K562 (cell line): ENCODE measurements at regions not wholly inside any gene's neighbourhood (a gene's known extent, or its start where the extent isn't known, plus 50 kb on each side); places are given as distances from the start of the nearest gene placed in this dataset.

Experiments
- ATAC-seq: fragments of 200-7000 bp; cut with Tn5 transposase; 3 replicates; pipeline ENCODE4 v1.9.1; 2020; ENCODE audit warnings: moderate library complexity
- BruUV-seq: library from RNA; stranded (reverse); fragments of 400-500 nt; replicated peaks from 2 replicates; lab custom pipeline; 2021; lab: Mats Ljungman, UMichigan
- CTCF ChIA-PET: fragments of 300-600 bp; formaldehyde crosslinking; extraction: SDS; loops from one replicate; lab custom pipeline; 2021; ENCODE audit warnings: low intra/inter-chr PET ratio; lab: Yijun Ruan, JAX
- POLR2A ChIA-PET: fragments of 300-600, 350-650 bp; sonication (Branson Sonifier 250); formaldehyde crosslinking; extraction: SDS; loops from one replicate; lab custom pipeline; 2021; ENCODE audit warnings: antibody characterized with exemption, inconsistent platforms; lab: Yijun Ruan, JAX
- DNase-seq, 4 experiments: peaks; one replicate each; pipeline versions ENCODE4 v3.0.0 to v3.0.0-alpha.2; 2011 to 2018; ENCODE audit warnings: low spot score in 3 of 4, mixed read lengths in 3 of 4; ENCODE audit errors: extremely low read depth in 1 of 4
- FAIRE-seq: peaks from 2 replicates; lab custom pipeline; 2011; peaks lifted over from hg19 to GRCh38; lab: Jason Lieb, UNC
- H2AFZ ChIP-seq: 2 replicates; pipeline ENCODE4 v1.6.0; 2011; ENCODE audit warnings: low read depth, low read length, control low read depth, inconsistent platforms
- H3K27ac ChIP-seq: fragments of 200-600 bp; 3 replicates; pipeline ENCODE4 v1.8.0; 2011; ENCODE audit warnings: low read depth, mild to moderate bottlenecking, control low read depth, inconsistent platforms, low read length, moderate library complexity, mixed read lengths; ENCODE audit errors: extremely low read depth
- H3K27me3 ChIP-seq, 2 experiments: fragments of 300-600 bp in 1 of 2; 2 replicates in 1 of 2; 3 replicates in 1 of 2; pipeline versions ENCODE4 v1.6.0 to v1.8.0; 2011; ENCODE audit warnings: inconsistent platforms in 2 of 2, low read length in 2 of 2, mild to moderate bottlenecking in 1 of 2, mixed read lengths in 1 of 2, moderate library complexity in 1 of 2; ENCODE audit not compliant: control insufficient read depth in 2 of 2, insufficient read depth in 2 of 2
- H3K36me3 ChIP-seq: fragments of 300-600 bp; 3 replicates; pipeline ENCODE4 v1.8.0; 2011; ENCODE audit warnings: mild to moderate bottlenecking, low read length, inconsistent platforms; ENCODE audit not compliant: control insufficient read depth, insufficient read depth
- H3K4me1 ChIP-seq, 2 experiments: fragments of 200-600 bp in 1 of 2; replicated peaks in 1 of 2; 2 replicates in 1 of 2; 3 replicates in 1 of 2; pipeline versions ENCODE4 v1.5.1 to v1.8.0; 2011; ENCODE audit warnings: inconsistent platforms in 2 of 2, low read length in 2 of 2, mild to moderate bottlenecking in 1 of 2, mixed read lengths in 1 of 2, moderate library complexity in 1 of 2; ENCODE audit not compliant: control insufficient read depth in 2 of 2, insufficient read depth in 2 of 2
- H3K4me2 ChIP-seq: 2 replicates; pipeline ENCODE4 v1.6.1; 2011; ENCODE audit warnings: low read length, control low read depth, inconsistent platforms, mixed read lengths; ENCODE audit not compliant: insufficient read depth
- H3K4me3 ChIP-seq: fragments of 200-600 bp; sonication (generic), shearing (Covaris generic); 2 replicates; pipeline ENCODE4 v1.5.1; 2016; ENCODE audit warnings: control low read depth, inconsistent platforms
- H3K79me2 ChIP-seq: fragments of 200-600 bp; 3 replicates; pipeline ENCODE4 v1.8.0; 2011; ENCODE audit warnings: low read length, inconsistent platforms; ENCODE audit not compliant: control insufficient read depth, insufficient read depth
- H3K9ac ChIP-seq, 2 experiments: 2 replicates each; pipeline versions ENCODE4 v1.6.0 to v1.6.1; 2011; ENCODE audit warnings: low read depth in 2 of 2, low read length in 2 of 2, control low read depth in 1 of 2, inconsistent platforms in 1 of 2, mild to moderate bottlenecking in 1 of 2, mixed read lengths in 1 of 2; ENCODE audit not compliant: insufficient read depth in 1 of 2
- H3K9me1 ChIP-seq: one replicate; pipeline ENCODE4 v1.6.0; 2011; ENCODE audit warnings: inconsistent platforms, mild to moderate bottlenecking, low read length, moderate library complexity; ENCODE audit not compliant: control insufficient read depth, insufficient read depth
- H3K9me3 ChIP-seq: replicated peaks from 2 replicates; pipeline ENCODE4 v1.5.1; 2011; ENCODE audit warnings: low read depth, low read length, inconsistent platforms; ENCODE audit not compliant: control insufficient read depth, insufficient read depth
- H4K20me1 ChIP-seq: replicated peaks from 2 replicates; pipeline ENCODE4 v1.6.1; 2011; ENCODE audit warnings: low read length, inconsistent platforms, mixed read lengths; ENCODE audit not compliant: control insufficient read depth, insufficient read depth
- ZNF318 ChIP-seq, 2 experiments: fragments of 450-650 bp; IDR thresholded peaks; 2 replicates each; pipeline ENCODE4 v1.6.1; 2016; ENCODE audit warnings: mild to moderate bottlenecking in 2 of 2, borderline replicate concordance in 1 of 2, low read depth in 1 of 2, moderate library complexity in 1 of 2
- WGBS: fragments of 100-300 bp; shearing (Covaris generic); methylation state at CpG from one replicate; pipeline ENCODE4 v1.1.6; 2016; ENCODE audit warnings: low coverage, mixed read lengths; ENCODE audit not compliant: insufficient coverage; ENCODE audit errors: missing lambda C conversion rate; 5-methylcytosine and 5-hydroxymethylcytosine counted together
- in situ Hi-C: fragments of 300-500 bp; cut with MboI; formaldehyde crosslinking; loops from 4 replicates; pipeline ENCODE4 v1.15.0; 2018; ENCODE audit warnings: inconsistent platforms, mixed read lengths
- intact Hi-C: fragments of 100-400 bp; cut with micrococcal nuclease; formaldehyde crosslinking; loops from 2 replicates; pipeline ENCODE4 v1.14.2; 2022
- TF ChIP-seq, protein P1 (sequence below): sonication (generic); formaldehyde crosslinking; IDR thresholded peaks from 2 replicates; pipeline ENCODE4 v1.8.0; 2022; ENCODE audit warnings: missing genetic modification reagents, mild to moderate bottlenecking, moderate library complexity, borderline replicate concordance

DNA sequence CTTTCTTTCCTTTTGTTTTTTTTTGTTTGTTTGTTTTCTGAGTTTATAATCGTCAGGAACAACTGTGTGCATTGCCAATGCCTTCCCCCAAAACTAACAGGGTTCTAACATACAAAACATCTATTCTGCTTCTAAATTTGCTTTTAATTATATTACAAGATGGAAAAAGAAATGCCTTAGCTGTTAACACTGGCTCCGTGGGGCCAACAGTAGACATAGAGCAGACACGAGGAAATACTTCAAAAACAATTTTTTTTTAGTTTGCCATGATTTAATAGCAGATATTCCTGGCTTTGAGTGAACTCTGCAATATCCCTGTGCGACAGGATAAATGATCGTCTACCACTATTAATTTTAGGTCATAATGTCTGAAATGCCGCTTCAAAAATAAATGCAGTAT, 153.3 kb upstream of the HNRNPA3 start:
- WGBS = under 1% methylated on average over 6 of the region's 6 CpGs
- CTCF ChIA-PET = no interaction called here

More for the DNA sequence above, 153.3 kb upstream of the HNRNPA3 start:
- TF ChIP-seq, protein P1, sequence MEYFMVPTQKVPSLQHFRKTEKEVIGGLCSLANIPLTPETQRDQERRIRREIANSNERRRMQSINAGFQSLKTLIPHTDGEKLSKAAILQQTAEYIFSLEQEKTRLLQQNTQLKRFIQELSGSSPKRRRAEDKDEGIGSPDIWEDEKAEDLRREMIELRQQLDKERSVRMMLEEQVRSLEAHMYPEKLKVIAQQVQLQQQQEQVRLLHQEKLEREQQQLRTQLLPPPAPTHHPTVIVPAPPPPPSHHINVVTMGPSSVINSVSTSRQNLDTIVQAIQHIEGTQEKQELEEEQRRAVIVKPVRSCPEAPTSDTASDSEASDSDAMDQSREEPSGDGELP (CRISPR knock-in tag) = no peak
- TF ChIP-seq ZNF318 (IDR thresholded peaks at IDR 0.05; ENCODE audit: borderline replicate concordance in 1 of 2, low read depth in 1 of 2) = no peak
- in situ Hi-C loops = no loop called here
- Histone ChIP-seq H4K20me1 (no peaks in the 10 kb centered on the region), H3K79me2 (no peaks in the 10 kb centered on the region), H3K27ac (no peak overlapping the region), H2AFZ (no peak overlapping the region), H3K4me3 (no peak overlapping the region), H3K9ac (no peak overlapping the region), H3K9me1 (no peaks in the 10 kb centered on the region), H3K36me3 (no peaks in the 10 kb centered on the region), H3K4me1 (no peaks in the 10 kb centered on the region), H3K4me2 (no peak overlapping the region), H3K9me3 (no peaks in the 10 kb centered on the region), H3K27me3 (peaks cover 7 to 16% of the 10 kb centered on the region in 2 experiments; a peak in 3 of 5 replicates)
- FAIRE-seq (no peak), ATAC-seq (no peak), DNase-seq (no peak)
- no TSS peak for BruUV-seq
- intact Hi-C loops = no loop called here
- POLR2A ChIA-PET = no interaction called here
